Loucy (cell line): ENCODE measurements at regions not wholly inside any gene's neighbourhood (a gene's known extent, or its start where the extent isn't known, plus 50 kb on each side); places are given as distances from the start of the nearest gene placed in this dataset.

Source experiments
- H2AFZ ChIP-seq: fragments of 200-600 bp; sonication (generic); 2 replicates; pipeline ENCODE4 v1.6.0; 2016; ENCODE audit warnings: antibody characterized with exemption, mild to moderate bottlenecking, low read length, moderate library complexity
- H3F3A ChIP-seq: fragments of 200-600 bp; 2 replicates; pipeline ENCODE4 v1.6.0; 2016; ENCODE audit warnings: antibody characterized with exemption, low read depth, mild to moderate bottlenecking
- H3K27me3 ChIP-seq: fragments of 200-600 bp; sonication (generic); 2 replicates; pipeline ENCODE4 v1.6.1; 2014; ENCODE audit warnings: low read length, mild to moderate bottlenecking; ENCODE audit not compliant: insufficient read depth, poor library complexity, severe bottlenecking
- H3K36me3 ChIP-seq: fragments of 200-600 bp; sonication (generic); 2 replicates; pipeline ENCODE4 v1.6.1; 2016; ENCODE audit warnings: low read length; ENCODE audit not compliant: insufficient read depth
- H3K4me1 ChIP-seq: fragments of 200-600 bp; sonication (generic); 2 replicates; pipeline ENCODE4 v1.5.1; 2014; ENCODE audit warnings: low read length, mild to moderate bottlenecking; ENCODE audit not compliant: insufficient read depth, poor library complexity, severe bottlenecking
- H3K4me2 ChIP-seq: fragments of 200-600 bp; sonication (generic); 2 replicates; pipeline ENCODE4 v1.6.0; 2014; ENCODE audit warnings: antibody characterized with exemption, low read length, low read depth, mild to moderate bottlenecking; ENCODE audit not compliant: poor library complexity, severe bottlenecking
- H3K4me3 ChIP-seq: fragments of 200-600 bp; sonication (generic); 2 replicates; pipeline ENCODE4 v1.5.1; 2014; ENCODE audit warnings: low read length, mild to moderate bottlenecking, mixed read lengths; ENCODE audit not compliant: poor library complexity, severe bottlenecking
- H3K79me2 ChIP-seq: fragments of 200-600 bp; sonication (generic); 2 replicates; pipeline ENCODE4 v1.6.1; 2014; ENCODE audit warnings: low read length; ENCODE audit not compliant: insufficient read depth
- H3K9ac ChIP-seq: fragments of 200-600 bp; sonication (generic); 2 replicates; pipeline ENCODE4 v1.6.0; 2014; ENCODE audit warnings: mild to moderate bottlenecking, low read depth, low read length, moderate library complexity; ENCODE audit not compliant: poor library complexity, severe bottlenecking
- H3K9me2 ChIP-seq: fragments of 200-600 bp; sonication (generic); replicated peaks from 2 replicates; pipeline ENCODE4 v1.6.1; 2016; ENCODE audit warnings: low read depth, low read length, mixed read lengths
- H3K9me3 ChIP-seq: fragments of 200-600 bp; sonication (generic); 2 replicates; pipeline ENCODE4 v1.6.1; 2014; ENCODE audit warnings: mild to moderate bottlenecking, antibody characterized with exemption, low read length, low read depth; ENCODE audit not compliant: insufficient read depth
- H4K20me1 ChIP-seq: fragments of 200-600 bp; sonication (generic); 2 replicates; pipeline ENCODE4 v1.6.0; 2014; ENCODE audit warnings: antibody characterized with exemption, low read length, mild to moderate bottlenecking; ENCODE audit not compliant: insufficient read depth, poor library complexity, severe bottlenecking
- EZH2phosphoT487 ChIP-seq: fragments of 200-600 bp; IDR thresholded peaks from 2 replicates; pipeline ENCODE4 v1.6.1; 2018; ENCODE audit warnings: antibody characterized with exemption, mild to moderate bottlenecking, moderate library complexity, borderline replicate concordance
- TF ChIP-seq, protein P1 (sequence below): fragments of 200-600 bp; sonication (generic); conservative IDR thresholded peaks from 2 replicates; pipeline ENCODE4 v1.5.1; 2014; ENCODE audit warnings: mild to moderate bottlenecking, antibody characterized with exemption, low read length

DNA sequence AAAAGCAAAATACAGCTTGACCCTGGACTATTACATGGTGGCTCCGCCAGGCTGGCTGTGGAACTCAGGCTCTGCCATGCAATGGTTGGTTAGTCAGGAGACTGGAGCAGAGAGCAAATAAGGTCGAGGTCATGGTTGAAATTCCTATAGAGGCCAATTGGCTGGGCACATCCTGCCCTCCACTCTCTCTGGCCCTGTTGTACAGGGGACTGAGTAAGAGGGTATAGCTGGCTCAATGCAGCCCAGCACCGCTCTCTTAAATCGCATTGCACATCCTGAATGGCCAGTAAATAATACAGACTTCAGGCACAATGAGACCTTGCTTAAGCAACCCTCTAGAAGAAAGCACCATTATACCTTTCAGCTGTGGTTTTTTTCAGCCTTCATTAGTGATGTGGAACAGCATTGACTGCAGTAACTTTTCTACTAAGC is 59.3 kb upstream of the PPP2R5A start:
- H3K4me3 ChIP-seq = no peak overlapping the region
- no peaks in the 10 kb centered on the region for H4K20me1 ChIP-seq
- H3K9ac ChIP-seq = no peak overlapping the region
- TF ChIP-seq, protein P1, sequence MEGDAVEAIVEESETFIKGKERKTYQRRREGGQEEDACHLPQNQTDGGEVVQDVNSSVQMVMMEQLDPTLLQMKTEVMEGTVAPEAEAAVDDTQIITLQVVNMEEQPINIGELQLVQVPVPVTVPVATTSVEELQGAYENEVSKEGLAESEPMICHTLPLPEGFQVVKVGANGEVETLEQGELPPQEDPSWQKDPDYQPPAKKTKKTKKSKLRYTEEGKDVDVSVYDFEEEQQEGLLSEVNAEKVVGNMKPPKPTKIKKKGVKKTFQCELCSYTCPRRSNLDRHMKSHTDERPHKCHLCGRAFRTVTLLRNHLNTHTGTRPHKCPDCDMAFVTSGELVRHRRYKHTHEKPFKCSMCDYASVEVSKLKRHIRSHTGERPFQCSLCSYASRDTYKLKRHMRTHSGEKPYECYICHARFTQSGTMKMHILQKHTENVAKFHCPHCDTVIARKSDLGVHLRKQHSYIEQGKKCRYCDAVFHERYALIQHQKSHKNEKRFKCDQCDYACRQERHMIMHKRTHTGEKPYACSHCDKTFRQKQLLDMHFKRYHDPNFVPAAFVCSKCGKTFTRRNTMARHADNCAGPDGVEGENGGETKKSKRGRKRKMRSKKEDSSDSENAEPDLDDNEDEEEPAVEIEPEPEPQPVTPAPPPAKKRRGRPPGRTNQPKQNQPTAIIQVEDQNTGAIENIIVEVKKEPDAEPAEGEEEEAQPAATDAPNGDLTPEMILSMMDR = no peak
- TF ChIP-seq EZH2phosphoT487 = no peak
- H3K79me2 ChIP-seq = no peaks in the 10 kb centered on the region
- no peaks in the 10 kb centered on the region for H3K9me2 ChIP-seq
- H3K4me2 ChIP-seq = no peak overlapping the region
- H3K27me3 ChIP-seq = no peaks in the 10 kb centered on the region
- H3F3A ChIP-seq = no peaks in the 10 kb centered on the region
- no peaks in the 10 kb centered on the region for H3K36me3 ChIP-seq
- H2AFZ ChIP-seq = no peak overlapping the region
- peaks cover 9% of the 10 kb centered on the region for H3K4me1 ChIP-seq
- H3K9me3 ChIP-seq = no peaks in the 10 kb centered on the region

- Histone ChIP-seq H3K4me2 (no peak overlapping the region), H3K27me3 (no peaks in the 10 kb centered on the region), H3K9me3 (no peaks in the 10 kb centered on the region), H3K79me2 (no peaks in the 10 kb centered on the region), H2AFZ (no peak overlapping the region), H3K9ac (no peak overlapping the region), H3F3A (no peaks in the 10 kb centered on the region), H3K4me1 (peaks cover 11% of the 10 kb centered on the region), H3K4me3 (no peak overlapping the region), H3K36me3 (no peaks in the 10 kb centered on the region), H4K20me1 (no peaks in the 10 kb centered on the region), H3K9me2 (no peaks in the 10 kb centered on the region)
- TF ChIP-seq, protein P1 = no peak
- TF ChIP-seq EZH2phosphoT487 = no peak
Observed at GRCh38 chr1:212226467-212226866, 58.7 kb upstream of the PPP2R5A start.

DNA sequence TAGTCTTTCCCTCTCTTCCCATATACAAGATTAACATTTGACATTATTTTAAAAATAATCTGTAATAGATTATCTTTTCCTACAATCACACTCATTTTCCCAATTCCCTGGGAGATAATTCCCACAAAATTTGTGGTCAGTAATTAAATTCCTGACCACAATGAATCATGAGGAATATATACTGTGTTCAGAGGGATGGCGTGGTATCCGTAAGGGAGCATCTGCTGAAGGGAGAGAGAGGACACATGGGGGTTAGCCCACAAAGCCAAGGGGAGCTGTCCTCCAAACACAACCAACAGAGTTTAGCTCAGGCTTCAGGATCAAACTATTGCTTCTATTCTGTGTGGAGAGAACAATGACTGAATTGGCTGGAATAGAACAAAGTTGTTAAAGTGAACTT is 57.1 kb upstream of the PPP2R5A start:
- Histone ChIP-seq H3K4me2 (no peak overlapping the region), H3K36me3 (no peaks in the 10 kb centered on the region), H3K9me2 (no peaks in the 10 kb centered on the region), H3K9ac (no peak overlapping the region), H2AFZ (no peak overlapping the region), H3F3A (no peaks in the 10 kb centered on the region), H3K9me3 (no peaks in the 10 kb centered on the region), H3K4me3 (no peak overlapping the region), H4K20me1 (no peaks in the 10 kb centered on the region), H3K79me2 (no peaks in the 10 kb centered on the region), H3K4me1 (peaks cover 22% of the 10 kb centered on the region), H3K27me3 (no peaks in the 10 kb centered on the region)
- no peak for TF ChIP-seq EZH2phosphoT487
- TF ChIP-seq, protein P1 = no peak
